HFFc6 (cell line): ENCODE measurements at regions not wholly inside any gene's neighbourhood (a gene's known extent, or its start where the extent isn't known, plus 50 kb on each side); places are given as distances from the start of the nearest gene placed in this dataset.
A peak's percentile ranks its signal among the peaks of the same experiment; 100 is the strongest.

Experiments
- DNase-seq: peaks from one replicate; pipeline ENCODE4 v3.0.0-alpha.2; 2018
- H3K27ac Mint-ChIP-seq: 2 replicates; pipeline ENCODE4 v1.8.0; 2020; ENCODE audit warnings: mild to moderate bottlenecking, mixed read lengths
- H3K27me3 Mint-ChIP-seq: 2 replicates; pipeline ENCODE4 v1.8.0; 2021; ENCODE audit warnings: mild to moderate bottlenecking, moderate library complexity, mixed read lengths; ENCODE audit not compliant: insufficient read depth
- H3K36me3 Mint-ChIP-seq: 2 replicates; pipeline ENCODE4 v1.8.0; 2021; ENCODE audit warnings: low read depth, mixed read lengths
- H3K4me1 Mint-ChIP-seq: 2 replicates; pipeline ENCODE4 v1.8.0; 2020; ENCODE audit warnings: low read depth, mixed read lengths
- H3K4me3 Mint-ChIP-seq: 2 replicates; pipeline ENCODE4 v1.8.0; 2020; ENCODE audit warnings: mild to moderate bottlenecking, moderate library complexity, mixed read lengths
- H3K9me3 Mint-ChIP-seq: 2 replicates; pipeline ENCODE4 v1.8.0; 2020; ENCODE audit warnings: mild to moderate bottlenecking, mixed read lengths
- CTCF ChIP-seq: fragments of 200-600 bp; sonication (generic); IDR thresholded peaks from 2 replicates; pipeline ENCODE4 v1.5.0; 2021; ENCODE audit warnings: antibody characterized with exemption, mild to moderate bottlenecking

GRCh38 chr13:85887406-85887805 lies 88.2 kb upstream of the SLITRK6 start:
- no peaks in the 10 kb centered on the region for H3K4me1 Mint-ChIP-seq
- peaks cover 8% of the 10 kb centered on the region; the same call in 1 of the 2 replicates for H3K9me3 Mint-ChIP-seq
- H3K27me3 Mint-ChIP-seq, result no peaks in the 10 kb centered on the region
- TF ChIP-seq CTCF, result no peak
- no peaks in the 10 kb centered on the region for H3K36me3 Mint-ChIP-seq
- no peak overlapping the region for H3K27ac Mint-ChIP-seq
- H3K4me3 Mint-ChIP-seq, result no peak overlapping the region
- DNase-seq, result no peak

- no peaks in the 10 kb centered on the region for H3K27me3 Mint-ChIP-seq
- no peak overlapping the region for H3K4me3 Mint-ChIP-seq
- no peaks in the 10 kb centered on the region for H3K9me3 Mint-ChIP-seq
- no peak for DNase-seq
- no peaks in the 10 kb centered on the region for H3K36me3 Mint-ChIP-seq
- no peaks in the 10 kb centered on the region for H3K4me1 Mint-ChIP-seq
- no peak overlapping the region for H3K27ac Mint-ChIP-seq
- no peak for TF ChIP-seq CTCF
Measured at GRCh38 chr13:85879014-85879413, 79.8 kb upstream of the SLITRK6 start.

- Mint-ChIP-seq H3K9me3 (no peaks in the 10 kb centered on the region), H3K36me3 (no peaks in the 10 kb centered on the region), H3K27me3 (no peaks in the 10 kb centered on the region; the same call in 1 of the 2 replicates), H3K4me3 (peak overlapping the region; percentile 18; the same call in 1 of the 2 replicates), H3K4me1 (no peaks in the 10 kb centered on the region), H3K27ac (no peak overlapping the region)
- peak; percentile 68 for TF ChIP-seq CTCF
- DNase-seq, result peak; percentile 11
Measured at GRCh38 chr13:85864963-85865530, 65.8 kb upstream of the SLITRK6 start.

GRCh38 chr13:85853901-85854663 lies 54.9 kb upstream of the SLITRK6 start:
- H3K36me3 Mint-ChIP-seq, result no peaks in the 10 kb centered on the region
- H3K4me3 Mint-ChIP-seq, result no peak overlapping the region
- H3K9me3 Mint-ChIP-seq, result peaks cover 9% of the 10 kb centered on the region

GRCh38 chr13:85853161-85853894 lies 54.1 kb upstream of the SLITRK6 start:
- Mint-ChIP-seq H3K27ac (no peak overlapping the region), H3K27me3 (peaks cover 2% of the 10 kb centered on the region; the same call in 1 of the 2 replicates), H3K36me3 (no peaks in the 10 kb centered on the region), H3K4me1 (no peaks in the 10 kb centered on the region), H3K9me3 (peaks cover 9% of the 10 kb centered on the region), H3K4me3 (no peak overlapping the region)
- no peak for TF ChIP-seq CTCF
- DNase-seq, result no peak

More at GRCh38 chr13:85853901-85854663, 54.9 kb upstream of the SLITRK6 start:
- no peak for DNase-seq
- H3K27me3 Mint-ChIP-seq, result peaks cover 2% of the 10 kb centered on the region; the same call in 1 of the 2 replicates
- no peak for TF ChIP-seq CTCF
- H3K4me1 Mint-ChIP-seq, result no peaks in the 10 kb centered on the region
- no peak overlapping the region for H3K27ac Mint-ChIP-seq
